Nephron progenitor cell (in vitro differentiated cells): ENCODE measurements at regions not wholly inside any gene's neighbourhood (a gene's known extent, or its start where the extent isn't known, plus 50 kb on each side); places are given as distances from the start of the nearest gene placed in this dataset.

Experiments
- DNase-seq: peaks from one replicate; pipeline ENCODE4 v3.0.0; 2021
- H3K27ac Mint-ChIP-seq: 2 replicates; pipeline ENCODE4 v1.8.0; 2021; ENCODE audit warnings: mild to moderate bottlenecking, moderate library complexity, mixed read lengths
- H3K27me3 Mint-ChIP-seq: 2 replicates; pipeline ENCODE4 v1.8.0; 2021; ENCODE audit warnings: mild to moderate bottlenecking, low read depth, mixed read lengths; ENCODE audit not compliant: poor library complexity
- H3K36me3 Mint-ChIP-seq: 2 replicates; pipeline ENCODE4 v1.8.0; 2021; ENCODE audit warnings: low read depth, mixed read lengths
- H3K4me1 Mint-ChIP-seq: 2 replicates; pipeline ENCODE4 v1.8.0; 2021; ENCODE audit warnings: mixed read lengths
- H3K4me3 Mint-ChIP-seq: 2 replicates; pipeline ENCODE4 v1.8.0; 2021; ENCODE audit warnings: mild to moderate bottlenecking, moderate library complexity, mixed read lengths
- H3K9me3 Mint-ChIP-seq: 2 replicates; pipeline ENCODE4 v1.8.0; 2021; ENCODE audit warnings: mild to moderate bottlenecking, moderate library complexity, mixed read lengths
- TF ChIP-seq, protein P1 (sequence below): fragments of 200-600 bp; sonication (generic); IDR thresholded peaks from 2 replicates; pipeline ENCODE4 v1.5.0; 2021; ENCODE audit warnings: antibody characterized with exemption

DNA sequence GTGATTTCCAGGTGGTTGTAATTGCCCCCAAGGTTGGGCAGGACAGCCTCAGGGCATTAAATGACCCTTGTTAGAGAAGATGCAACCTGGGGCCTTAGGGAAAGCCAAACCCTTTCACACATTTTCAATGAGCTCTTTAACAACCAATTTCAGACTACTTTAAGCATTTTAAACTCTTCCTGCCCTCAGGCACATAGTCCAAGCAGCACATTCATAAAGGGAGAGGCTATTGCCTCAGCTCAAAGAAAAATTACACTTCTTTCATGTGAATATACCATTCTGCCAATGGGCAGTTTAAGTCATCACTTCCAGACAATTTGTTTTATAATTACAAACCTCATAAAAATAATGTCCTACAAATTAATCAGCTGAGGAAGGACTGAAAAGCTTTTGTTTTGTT, 544.5 kb downstream of the NPIPA7 start:
- H3K27me3 Mint-ChIP-seq = peaks cover 3% of the 10 kb centered on the region

DNA sequence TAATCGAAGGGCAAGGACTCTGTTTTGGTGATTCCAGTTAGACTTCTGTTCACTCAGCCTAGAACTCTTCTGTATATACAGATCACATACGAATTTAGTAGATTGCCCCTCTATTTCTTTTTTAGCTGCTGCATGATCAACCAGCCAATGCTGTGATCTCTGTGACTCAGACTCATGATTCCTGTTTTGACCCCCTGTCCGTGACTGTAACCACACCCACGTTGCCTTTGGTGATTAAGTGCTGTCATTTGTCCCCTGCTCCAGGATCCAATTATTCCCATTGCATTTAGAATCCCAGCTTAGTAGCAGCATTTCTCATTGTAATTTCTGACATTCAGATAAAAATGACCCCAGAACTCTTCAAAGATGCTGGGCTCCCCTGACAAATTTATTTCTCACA, 545.7 kb downstream of the NPIPA7 start:
- H3K27ac Mint-ChIP-seq = no peak overlapping the region
- TF ChIP-seq, protein P1, sequence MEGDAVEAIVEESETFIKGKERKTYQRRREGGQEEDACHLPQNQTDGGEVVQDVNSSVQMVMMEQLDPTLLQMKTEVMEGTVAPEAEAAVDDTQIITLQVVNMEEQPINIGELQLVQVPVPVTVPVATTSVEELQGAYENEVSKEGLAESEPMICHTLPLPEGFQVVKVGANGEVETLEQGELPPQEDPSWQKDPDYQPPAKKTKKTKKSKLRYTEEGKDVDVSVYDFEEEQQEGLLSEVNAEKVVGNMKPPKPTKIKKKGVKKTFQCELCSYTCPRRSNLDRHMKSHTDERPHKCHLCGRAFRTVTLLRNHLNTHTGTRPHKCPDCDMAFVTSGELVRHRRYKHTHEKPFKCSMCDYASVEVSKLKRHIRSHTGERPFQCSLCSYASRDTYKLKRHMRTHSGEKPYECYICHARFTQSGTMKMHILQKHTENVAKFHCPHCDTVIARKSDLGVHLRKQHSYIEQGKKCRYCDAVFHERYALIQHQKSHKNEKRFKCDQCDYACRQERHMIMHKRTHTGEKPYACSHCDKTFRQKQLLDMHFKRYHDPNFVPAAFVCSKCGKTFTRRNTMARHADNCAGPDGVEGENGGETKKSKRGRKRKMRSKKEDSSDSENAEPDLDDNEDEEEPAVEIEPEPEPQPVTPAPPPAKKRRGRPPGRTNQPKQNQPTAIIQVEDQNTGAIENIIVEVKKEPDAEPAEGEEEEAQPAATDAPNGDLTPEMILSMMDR = no peak
- H3K9me3 Mint-ChIP-seq = peaks cover 4% of the 10 kb centered on the region
- no peak for DNase-seq
- H3K27me3 Mint-ChIP-seq = peaks cover 3% of the 10 kb centered on the region
- H3K36me3 Mint-ChIP-seq = no peaks in the 10 kb centered on the region
- no peaks in the 10 kb centered on the region for H3K4me1 Mint-ChIP-seq
- no peak overlapping the region for H3K4me3 Mint-ChIP-seq

More for the DNA sequence above, 544.5 kb downstream of the NPIPA7 start:
- Mint-ChIP-seq H3K36me3 (no peaks in the 10 kb centered on the region), H3K27ac (no peak overlapping the region), H3K4me1 (no peaks in the 10 kb centered on the region), H3K9me3 (peaks cover 4% of the 10 kb centered on the region), H3K4me3 (no peak overlapping the region)
- DNase-seq = no peak
- TF ChIP-seq, protein P1 = no peak

DNA sequence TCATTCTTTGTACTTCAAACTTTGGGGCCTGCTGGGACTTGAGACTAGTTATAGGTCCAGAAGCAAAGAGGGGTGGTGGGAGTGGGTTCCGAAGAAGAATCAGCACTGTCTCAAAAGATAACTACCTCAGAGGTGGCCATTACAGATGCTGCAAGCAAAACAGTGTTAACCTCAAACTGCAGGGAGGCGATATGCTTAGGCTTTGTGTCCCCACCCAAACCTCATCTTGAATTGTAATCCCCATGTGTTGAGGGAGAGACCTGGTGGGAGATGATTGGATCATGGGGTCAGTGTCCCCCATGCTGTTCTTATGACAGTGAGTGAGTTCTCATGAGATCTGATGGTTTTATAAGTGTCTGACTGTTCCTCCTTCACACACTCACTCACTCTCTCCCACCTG, 545.3 kb downstream of the XYLT1 start:
- no peak for DNase-seq
- TF ChIP-seq, protein P1 = no peak
- Mint-ChIP-seq H3K4me1 (peaks cover 4% of the 10 kb centered on the region), H3K27me3 (no peaks in the 10 kb centered on the region), H3K4me3 (no peak overlapping the region), H3K27ac (no peak overlapping the region), H3K9me3 (peaks cover 4% of the 10 kb centered on the region), H3K36me3 (no peaks in the 10 kb centered on the region)

DNA sequence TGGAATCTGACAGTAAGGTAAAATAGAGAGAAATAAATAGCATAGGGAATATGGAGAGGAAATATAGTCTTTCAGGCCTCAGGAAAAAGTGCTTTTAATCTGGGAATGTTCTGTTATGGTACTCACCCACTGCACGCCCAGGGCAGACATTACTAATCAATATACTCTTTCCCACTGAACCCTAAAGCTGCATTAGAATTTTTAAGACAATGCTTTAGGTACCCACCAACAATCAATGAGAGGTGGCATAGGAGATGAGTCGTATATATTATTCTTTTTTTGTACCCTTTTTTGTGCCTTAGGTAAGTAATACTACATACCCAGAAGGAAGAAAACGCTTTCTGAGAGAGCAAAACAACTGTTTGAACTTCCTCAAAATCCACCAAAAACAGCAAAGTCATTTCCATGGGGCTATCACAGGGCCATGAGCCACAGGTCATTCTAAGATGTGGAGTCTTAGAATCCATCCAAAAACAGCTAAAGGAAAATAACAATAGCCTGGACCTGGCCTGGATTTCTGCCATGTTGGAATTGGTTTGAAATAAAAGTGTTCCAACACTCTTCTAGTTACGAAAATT, 542.1 kb downstream of the XYLT1 start:
- Mint-ChIP-seq H3K9me3 (peaks cover 10% of the 10 kb centered on the region), H3K36me3 (no peaks in the 10 kb centered on the region), H3K27me3 (no peaks in the 10 kb centered on the region), H3K27ac (no peak overlapping the region), H3K4me3 (no peak overlapping the region), H3K4me1 (peaks cover 5% of the 10 kb centered on the region)
- no peak for DNase-seq
- TF ChIP-seq, protein P1 = no peak

DNA sequence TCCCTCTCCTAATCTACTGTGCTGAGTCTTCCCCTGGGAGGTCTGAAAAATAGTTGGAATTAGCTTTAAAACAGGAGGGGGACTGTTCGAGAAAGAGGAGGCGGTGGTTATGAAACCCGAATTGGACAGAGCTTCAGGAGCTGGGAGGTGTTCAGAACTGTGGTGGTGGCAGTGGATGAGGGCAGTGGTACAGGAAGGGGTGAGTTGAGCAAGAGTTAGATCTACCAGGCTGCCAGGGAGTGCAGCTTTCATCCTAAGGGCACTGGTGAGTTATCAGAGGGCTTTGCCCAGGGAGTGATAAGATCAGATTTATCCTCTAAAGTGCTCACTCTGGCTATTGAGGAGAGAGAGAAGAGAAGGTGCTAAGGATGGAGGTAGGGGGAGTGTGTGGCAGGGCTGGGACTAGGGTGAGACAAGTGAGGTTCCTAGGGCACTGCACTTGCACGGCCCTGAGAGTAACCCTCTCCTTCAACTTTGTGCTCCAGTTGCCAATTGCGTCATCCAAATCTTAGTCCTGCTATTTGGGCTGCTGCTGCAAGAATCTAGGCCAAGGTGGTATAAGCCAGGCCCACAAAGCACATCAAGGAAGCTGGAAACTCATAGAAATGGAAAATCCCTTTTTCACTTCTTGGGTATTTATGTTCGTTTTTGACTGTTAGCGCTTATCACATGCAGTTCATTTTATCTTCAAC, 540.3 kb downstream of the XYLT1 start:
- peaks cover 5% of the 10 kb centered on the region for H3K4me1 Mint-ChIP-seq
- no peaks in the 10 kb centered on the region for H3K36me3 Mint-ChIP-seq
- H3K27ac Mint-ChIP-seq = no peak overlapping the region
- no peaks in the 10 kb centered on the region for H3K27me3 Mint-ChIP-seq
- TF ChIP-seq, protein P1 = no peak
- peaks cover 10% of the 10 kb centered on the region for H3K9me3 Mint-ChIP-seq
- H3K4me3 Mint-ChIP-seq = no peak overlapping the region
- DNase-seq = no peak

DNA sequence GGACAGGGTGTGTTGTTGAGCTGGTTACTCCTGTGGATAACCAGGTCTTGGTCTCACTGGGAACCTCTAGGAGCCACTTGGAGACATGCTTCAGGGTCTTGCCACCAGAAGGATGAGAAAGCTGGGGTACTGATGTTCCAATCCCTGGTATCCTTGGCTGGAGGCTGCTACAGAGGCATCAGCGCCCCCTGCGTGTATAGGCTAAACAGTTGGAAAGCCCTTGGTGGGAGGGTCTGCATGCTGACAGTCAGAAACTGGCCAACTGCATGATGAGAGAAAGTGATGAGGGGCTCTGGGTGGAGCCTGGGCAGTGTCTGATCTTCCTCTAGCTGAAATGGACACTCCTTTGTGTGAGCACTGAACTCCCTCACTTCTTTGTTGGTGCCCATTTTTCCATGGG, 536.9 kb downstream of the XYLT1 start:
- no peak overlapping the region for H3K27ac Mint-ChIP-seq
- no peaks in the 10 kb centered on the region for H3K36me3 Mint-ChIP-seq
- peaks cover 5% of the 10 kb centered on the region for H3K4me1 Mint-ChIP-seq
- no peak overlapping the region for H3K4me3 Mint-ChIP-seq
- H3K27me3 Mint-ChIP-seq = no peaks in the 10 kb centered on the region
- TF ChIP-seq, protein P1 = no peak
- DNase-seq = no peak
- H3K9me3 Mint-ChIP-seq = peaks cover 6% of the 10 kb centered on the region
